MM.1S (cell line): ENCODE measurements at regions not wholly inside any gene's neighbourhood (a gene's known extent, or its start where the extent isn't known, plus 50 kb on each side); places are given as distances from the start of the nearest gene placed in this dataset.

Experiments
- DNase-seq: peaks from one replicate; pipeline ENCODE4 v3.0.0-alpha.2; 2015
- H2AFZ ChIP-seq: fragments of 300-600 bp; sonication (generic); 2 replicates; pipeline ENCODE4 v1.6.0; 2016; ENCODE audit warnings: antibody characterized with exemption, low read length
- H3F3A ChIP-seq: fragments of 300-600 bp; sonication (generic); 2 replicates; pipeline ENCODE4 v1.6.1; 2016; ENCODE audit warnings: mild to moderate bottlenecking, antibody characterized with exemption, low read length, moderate library complexity, mixed read lengths; ENCODE audit not compliant: insufficient read depth
- H3K27ac ChIP-seq: fragments of 300-600 bp; sonication (generic); 2 replicates; pipeline ENCODE4 v1.5.1; 2016; ENCODE audit warnings: mild to moderate bottlenecking, low read length
- H3K27me3 ChIP-seq: fragments of 300-600 bp; sonication (generic); replicated peaks from 2 replicates; pipeline ENCODE4 v1.6.0; 2016; ENCODE audit warnings: low read length; ENCODE audit not compliant: insufficient read depth
- H3K36me3 ChIP-seq: fragments of 300-600 bp; sonication (generic); replicated peaks from 2 replicates; pipeline ENCODE4 v1.6.1; 2016; ENCODE audit warnings: mild to moderate bottlenecking, low read length, mixed read lengths; ENCODE audit not compliant: insufficient read depth
- H3K4me1 ChIP-seq: fragments of 300-600 bp; sonication (generic); 2 replicates; pipeline ENCODE4 v1.6.1; 2016; ENCODE audit warnings: low read length, mixed read lengths
- H3K4me2 ChIP-seq: fragments of 300-600 bp; sonication (generic); 2 replicates; pipeline ENCODE4 v1.6.0; 2016; ENCODE audit warnings: low read depth, low read length
- H3K4me3 ChIP-seq: fragments of 300-600 bp; sonication (generic); 2 replicates; pipeline ENCODE4 v1.5.1; 2016; ENCODE audit warnings: low read length, mixed read lengths
- H3K79me2 ChIP-seq: fragments of 300-600 bp; sonication (generic); 2 replicates; pipeline ENCODE4 v1.6.1; 2016; ENCODE audit warnings: mixed run types, low read length, mixed read lengths
- H3K9ac ChIP-seq: fragments of 300-600 bp; sonication (generic); 2 replicates; pipeline ENCODE4 v1.6.1; 2016; ENCODE audit warnings: low read length, mixed read lengths
- H3K9me2 ChIP-seq: fragments of 300-600 bp; sonication (generic); replicated peaks from 2 replicates; pipeline ENCODE4 v1.6.1; 2016; ENCODE audit warnings: mild to moderate bottlenecking, low read length, mixed read lengths; ENCODE audit not compliant: insufficient read depth
- H3K9me3 ChIP-seq: fragments of 300-600 bp; sonication (generic); replicated peaks from 2 replicates; pipeline ENCODE4 v1.6.1; 2016; ENCODE audit warnings: mild to moderate bottlenecking, low read length, mixed read lengths; ENCODE audit not compliant: insufficient read depth
- H4K20me1 ChIP-seq: fragments of 300-600 bp; sonication (generic); 2 replicates; pipeline ENCODE4 v1.6.1; 2016; ENCODE audit warnings: mild to moderate bottlenecking, low read length, moderate library complexity, mixed read lengths; ENCODE audit not compliant: insufficient read depth
- CTCF ChIP-seq: fragments of 300-600 bp; sonication (generic); IDR thresholded peaks from 2 replicates; pipeline ENCODE4 v1.5.1; 2016; ENCODE audit warnings: antibody characterized with exemption, low read length, mixed read lengths
- EZH2 ChIP-seq: fragments of 300-600 bp; sonication (generic); optimal IDR thresholded peaks from 2 replicates; pipeline ENCODE3; 2017; ENCODE audit warnings: low read depth, mild to moderate bottlenecking, antibody characterized with exemption, low read length, mixed read lengths
- EZH2phosphoT487 ChIP-seq: fragments of 300-600 bp; sonication (generic); IDR thresholded peaks from 2 replicates; pipeline ENCODE4 v1.6.1; 2018; ENCODE audit warnings: antibody characterized with exemption, low read length

- H3K9me3 ChIP-seq, result no peaks in the 10 kb centered on the region
Measured at GRCh38 chr10:130352291-130352645, 216.1 kb downstream of the GLRX3 start.

GRCh38 chr10:130353928-130354572, 217.9 kb downstream of the GLRX3 start:
- TF ChIP-seq EZH2phosphoT487 (no peak), EZH2 (no peak), CTCF (no peak)
- no peak for DNase-seq
- Histone ChIP-seq H3K4me1 (no peaks in the 10 kb centered on the region), H3K27me3 (no peaks in the 10 kb centered on the region), H4K20me1 (no peaks in the 10 kb centered on the region), H3K4me2 (no peak overlapping the region), H3K79me2 (no peaks in the 10 kb centered on the region), H2AFZ (no peak overlapping the region), H3K4me3 (no peak overlapping the region), H3K9me2 (no peaks in the 10 kb centered on the region), H3K9me3 (no peaks in the 10 kb centered on the region), H3K27ac (no peak overlapping the region), H3K36me3 (no peaks in the 10 kb centered on the region), H3F3A (no peaks in the 10 kb centered on the region), H3K9ac (no peak overlapping the region)

More at GRCh38 chr10:130352291-130352645, 216.1 kb downstream of the GLRX3 start:
- H3K4me2 ChIP-seq, result no peak overlapping the region
- H3K27me3 ChIP-seq, result no peaks in the 10 kb centered on the region
- TF ChIP-seq EZH2phosphoT487 (no peak), CTCF (no peak), EZH2 (no peak)
- no peak overlapping the region for H3K27ac ChIP-seq
- no peaks in the 10 kb centered on the region for H3K36me3 ChIP-seq
- H3K4me3 ChIP-seq, result no peak overlapping the region
- H3K4me1 ChIP-seq, result no peaks in the 10 kb centered on the region
- H3K9ac ChIP-seq, result no peak overlapping the region
- no peaks in the 10 kb centered on the region for H4K20me1 ChIP-seq
- no peak for DNase-seq
- no peaks in the 10 kb centered on the region for H3F3A ChIP-seq
- H2AFZ ChIP-seq, result no peak overlapping the region
- H3K79me2 ChIP-seq, result no peaks in the 10 kb centered on the region
- no peaks in the 10 kb centered on the region for H3K9me2 ChIP-seq

GRCh38 chr10:130354573-130354954, 218.4 kb downstream of the GLRX3 start:
- H2AFZ ChIP-seq, result no peak overlapping the region
- H3K4me1 ChIP-seq, result no peaks in the 10 kb centered on the region; the same call in 1 of the 2 replicates
- H3K36me3 ChIP-seq, result no peaks in the 10 kb centered on the region
- H3K27me3 ChIP-seq, result no peaks in the 10 kb centered on the region
- no peak overlapping the region for H3K27ac ChIP-seq
- no peak for DNase-seq
- no peaks in the 10 kb centered on the region for H4K20me1 ChIP-seq
- H3K4me2 ChIP-seq, result no peak overlapping the region
- TF ChIP-seq CTCF (no peak), EZH2 (no peak), EZH2phosphoT487 (no peak)
- no peak overlapping the region for H3K4me3 ChIP-seq
- no peaks in the 10 kb centered on the region for H3K9me2 ChIP-seq
- H3K79me2 ChIP-seq, result no peaks in the 10 kb centered on the region
- H3K9me3 ChIP-seq, result no peaks in the 10 kb centered on the region
- no peaks in the 10 kb centered on the region for H3F3A ChIP-seq
- H3K9ac ChIP-seq, result no peak overlapping the region
